Middle frontal gyrus (tissue), 1 donor: ENCODE measurements at regions not wholly inside any gene's neighbourhood (a gene's known extent, or its start where the extent isn't known, plus 50 kb on each side); places are given as distances from the start of the nearest gene placed in this dataset.

ENCODE experiments used
- DNase-seq: peaks from one replicate; pipeline ENCODE4 v3.0.0-alpha.2; 2015; ENCODE audit warnings: low spot score; ENCODE audit errors: extremely low spot score

DNA sequence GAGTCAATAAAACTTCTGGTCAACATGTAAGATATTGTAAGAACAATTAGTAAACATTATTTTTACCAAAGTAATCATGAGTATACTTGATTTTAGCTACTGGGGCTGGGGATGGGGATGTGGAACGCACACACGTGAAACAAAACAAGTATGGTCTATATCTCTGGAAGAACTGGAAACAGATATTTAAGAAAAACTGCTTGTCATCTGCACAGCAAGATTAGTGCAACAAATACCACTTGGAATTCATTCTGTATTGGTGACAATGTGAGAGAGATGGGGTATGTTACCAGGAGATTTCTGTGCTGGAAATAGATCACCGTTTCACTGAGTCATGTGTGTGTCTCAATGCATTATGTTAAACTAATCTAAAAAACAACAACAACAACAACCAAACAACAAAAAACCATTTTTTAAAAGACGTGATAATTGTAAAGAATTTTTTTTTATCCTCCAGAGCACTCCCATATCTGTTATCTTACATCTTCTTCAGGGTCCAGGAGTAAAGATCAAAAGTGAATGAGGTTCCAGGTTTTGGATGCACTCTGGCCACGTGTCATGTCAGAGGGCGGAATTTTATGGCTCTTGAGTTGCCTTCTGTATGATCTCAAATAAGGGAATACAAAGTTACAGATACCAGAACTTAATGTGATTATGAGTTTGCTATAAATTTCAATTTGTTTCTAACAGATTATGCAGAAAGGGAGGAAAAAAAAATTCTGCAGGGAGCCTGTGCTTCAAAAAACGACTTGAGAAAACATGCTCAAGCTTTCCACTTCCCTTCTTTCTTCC lies 153.0 kb downstream of the BBOX1 start:
- no peak for DNase-seq

DNA sequence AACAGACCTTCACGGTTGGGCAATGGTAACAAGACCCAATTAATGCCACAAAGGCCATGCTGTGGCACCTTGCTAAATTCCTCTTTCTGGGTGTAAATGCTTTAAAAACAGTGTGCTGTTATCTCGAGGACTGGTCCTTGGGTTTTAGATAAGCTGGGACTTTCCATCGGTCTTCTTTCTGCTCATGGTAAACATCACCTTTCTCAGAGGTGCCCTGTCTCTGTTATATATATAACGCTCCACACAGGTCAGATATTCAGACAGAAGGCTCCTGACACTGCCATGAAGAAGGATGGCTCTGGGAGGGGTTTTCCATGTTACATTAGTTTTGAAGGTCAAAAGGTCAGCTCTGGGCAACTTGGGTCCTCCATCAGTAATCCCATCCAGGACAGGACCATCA lies 151.6 kb downstream of the BBOX1 start:
- DNase-seq: no peak

- DNase-seq: no peak
These were observed 151.0 kb downstream of the BBOX1 start for GRCh38 chr11:27191639-27192038.

- no peak for DNase-seq
These were observed 148.1 kb downstream of the BBOX1 start for GRCh38 chr11:27188696-27189095.

DNA sequence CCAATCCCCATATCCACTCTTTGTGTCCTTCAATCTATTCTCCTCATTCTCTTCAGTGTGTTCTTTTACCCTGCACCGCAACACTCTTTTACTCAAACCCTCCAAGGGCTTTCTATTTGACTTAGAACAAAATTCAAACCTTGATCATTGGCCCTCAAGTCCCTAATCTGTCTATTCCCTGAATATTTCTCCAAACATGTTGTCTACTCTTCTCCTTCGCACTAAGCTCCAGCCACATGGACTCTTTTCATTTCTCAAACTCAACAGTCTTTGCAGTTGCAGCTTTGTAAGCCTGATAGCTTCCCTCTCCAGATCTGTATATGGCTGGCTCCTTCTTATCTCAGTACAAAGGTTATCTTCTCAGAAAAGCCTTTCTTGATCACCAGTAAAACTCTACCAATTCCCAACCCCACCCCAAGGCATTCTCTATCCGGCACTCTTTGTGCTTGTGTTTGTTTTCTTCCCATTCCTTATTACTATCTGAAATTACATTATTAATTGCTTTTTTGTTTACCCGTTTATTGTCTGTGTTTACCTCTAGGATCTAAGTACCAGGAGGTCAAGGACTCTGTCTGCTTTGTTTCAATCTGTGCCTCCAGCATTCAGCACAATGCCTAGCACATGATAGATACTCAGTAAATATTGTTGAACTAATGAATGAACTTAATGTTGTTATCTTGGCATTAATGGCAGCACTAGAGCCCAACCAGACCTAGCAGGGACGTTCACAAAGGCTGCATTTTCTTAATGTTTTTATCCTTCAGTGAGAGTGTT lies 147.4 kb downstream of the BBOX1 start:
- no peak for DNase-seq

GRCh38 chr11:27187075-27187847 lies 146.6 kb downstream of the BBOX1 start:
- DNase-seq: no peak

GRCh38 chr11:27186580-27186979 lies 146.0 kb downstream of the BBOX1 start:
- no peak for DNase-seq

- no peak for DNase-seq
These were observed 144.1 kb downstream of the BBOX1 start for GRCh38 chr11:27184458-27185312.

DNA sequence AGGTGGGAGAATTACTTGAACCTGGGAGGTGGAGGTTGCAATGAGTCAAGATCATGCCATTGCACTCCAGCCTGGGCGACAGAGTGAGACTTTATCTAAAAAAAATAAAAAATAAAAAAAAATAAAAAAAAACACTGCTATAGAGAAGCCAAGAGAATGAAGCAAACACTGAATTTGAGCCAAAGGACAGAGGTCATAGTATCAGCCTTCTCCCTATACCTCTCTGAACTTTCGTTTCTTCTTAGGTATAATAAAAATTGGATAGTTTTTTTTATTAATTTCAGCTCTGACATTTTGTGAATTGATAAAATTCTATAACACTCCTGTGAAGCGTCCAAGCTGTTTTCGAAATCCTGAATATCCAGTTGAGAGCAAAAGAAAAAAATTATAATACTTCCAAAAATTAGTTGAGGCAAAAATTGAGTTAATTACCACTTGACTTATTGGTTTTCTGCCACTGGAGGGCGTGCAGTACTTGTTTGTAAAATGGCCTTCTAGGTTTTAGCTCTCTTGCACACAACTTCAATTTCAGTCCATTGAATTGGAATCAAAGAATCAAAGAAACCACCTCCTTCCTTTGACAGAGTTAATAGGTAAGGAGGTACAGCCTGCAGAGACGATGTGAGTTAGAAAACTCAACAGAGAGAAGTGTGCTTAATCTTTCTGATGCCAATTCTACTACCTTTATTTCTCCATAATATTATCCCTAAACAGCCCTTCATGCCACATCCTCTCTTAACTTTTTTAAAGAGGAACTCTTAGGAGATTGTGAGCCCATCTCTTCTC lies 143.2 kb downstream of the BBOX1 start:
- no peak for DNase-seq

- DNase-seq: no peak
These were observed 138.7 kb downstream of the BBOX1 start for GRCh38 chr11:27179334-27179733.

DNA sequence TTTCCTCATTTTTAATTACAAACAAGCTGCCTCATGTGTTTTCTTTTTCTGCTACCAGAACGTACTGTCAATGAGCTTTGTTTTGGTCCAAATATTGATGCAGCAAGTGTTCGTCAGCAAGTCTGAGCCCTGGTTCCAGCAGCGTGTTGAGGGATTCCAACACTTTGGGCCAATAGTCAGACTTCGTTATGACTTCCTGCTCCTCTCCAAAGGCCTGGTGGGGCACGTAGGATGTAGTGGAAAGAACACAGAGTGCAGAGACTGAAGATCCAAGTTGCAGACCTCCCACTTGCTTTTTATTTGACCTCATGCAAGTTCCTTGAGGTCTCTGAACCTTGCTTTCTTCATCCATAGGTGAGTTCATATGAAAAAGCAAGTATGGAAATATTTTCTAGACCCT lies 138.2 kb downstream of the BBOX1 start:
- DNase-seq: no peak
